ENCODE measurements at regions not wholly inside any gene's neighbourhood (a gene's known extent, or its start where the extent isn't known, plus 50 kb on each side); places are given as distances from the start of the nearest gene placed in this dataset.

GRCh38 chr22:19580291-19580890, 56.2 kb upstream of the CLDN5 start:
- TF ChIP-seq EZH2 (IDR thresholded peaks at IDR 0.05; ENCODE audit: low read length, unreplicated experiment) (no peak), CTCF (conservative IDR thresholded peaks at IDR 0.05; ENCODE audit: low read depth, low read length) (no peak), EZH2phosphoT487 (IDR thresholded peaks at IDR 0.05; ENCODE audit: borderline replicate concordance, low read length) (no peak)
